Retina (tissue), 1 donor: ENCODE measurements at regions not wholly inside any gene's neighbourhood (a gene's known extent, or its start where the extent isn't known, plus 50 kb on each side); places are given as distances from the start of the nearest gene placed in this dataset.
"Not testable (repeated sequence)": the region's sequence is repeated elsewhere in the genome, so short reads cannot be mapped to it uniquely, and the experiment has no call there.

Experiments used
- DNase-seq: peaks from one replicate; pipeline ENCODE4 v3.0.0-alpha.2; 2016

GRCh38 chr4:133275246-133275645, 126.2 kb downstream of the PCDH10 start:
- DNase-seq, result no peak

- no peak for DNase-seq
Observed at GRCh38 chr4:133273401-133273800, 124.3 kb downstream of the PCDH10 start.

- DNase-seq, result no peak
Observed at GRCh38 chr4:133270021-133270570, 121.0 kb downstream of the PCDH10 start.

- no peak for DNase-seq
Observed at GRCh38 chr4:133268205-133268604, 119.1 kb downstream of the PCDH10 start.

- DNase-seq, result not testable (repeated sequence)
Observed at GRCh38 chr4:133267506-133267905, 118.4 kb downstream of the PCDH10 start.

GRCh38 chr4:133266966-133267365, 117.9 kb downstream of the PCDH10 start:
- not testable (repeated sequence) for DNase-seq

- not testable (repeated sequence) for DNase-seq
Observed at GRCh38 chr4:133264251-133264650, 115.2 kb downstream of the PCDH10 start.

- DNase-seq, result no peak
Observed at GRCh38 chr4:133263104-133263503, 114.0 kb downstream of the PCDH10 start.

GRCh38 chr4:133247861-133248260, 98.8 kb downstream of the PCDH10 start:
- no peak for DNase-seq

- no peak for DNase-seq
Observed at GRCh38 chr4:133245226-133245625, 96.1 kb downstream of the PCDH10 start.
